GM04503 (cell line): ENCODE measurements at regions not wholly inside any gene's neighbourhood (a gene's known extent, or its start where the extent isn't known, plus 50 kb on each side); places are given as distances from the start of the nearest gene placed in this dataset.

Experiments used
- DNase-seq: peaks from one replicate; pipeline ENCODE4 v3.0.0-alpha.2; 2012; ENCODE audit warnings: low read depth

GRCh38 chr4:125140966-125141495 is 173.7 kb upstream of the FAT4 start:
- no peak for DNase-seq

GRCh38 chr4:125135652-125136051 is 179.1 kb upstream of the FAT4 start:
- DNase-seq = no peak

GRCh38 chr4:125132729-125133128 is 182.0 kb upstream of the FAT4 start:
- DNase-seq = no peak

GRCh38 chr4:125131891-125132680 is 182.7 kb upstream of the FAT4 start:
- DNase-seq = peak; percentile 24

GRCh38 chr4:125125276-125125675 is 189.5 kb upstream of the FAT4 start:
- no peak for DNase-seq

- no peak for DNase-seq
Observed at GRCh38 chr4:125123570-125124109, 191.1 kb upstream of the FAT4 start.

GRCh38 chr4:125121581-125121980 is 193.2 kb upstream of the FAT4 start:
- DNase-seq = no peak

GRCh38 chr4:125116431-125116830 is 198.3 kb upstream of the FAT4 start:
- DNase-seq = no peak

- no peak for DNase-seq
Observed at GRCh38 chr4:125115941-125116340, 198.8 kb upstream of the FAT4 start.

GRCh38 chr4:125115476-125115875 is 199.3 kb upstream of the FAT4 start:
- no peak for DNase-seq

- DNase-seq = no peak
Observed at GRCh38 chr4:125112536-125112935, 202.2 kb upstream of the FAT4 start.

GRCh38 chr4:125111323-125111722 is 203.4 kb upstream of the FAT4 start:
- no peak for DNase-seq

- peak; percentile 38 for DNase-seq
Observed at GRCh38 chr4:125105561-125105960, 209.2 kb upstream of the FAT4 start.

- DNase-seq = no peak
Observed at GRCh38 chr4:125104616-125105015, 210.1 kb upstream of the FAT4 start.

GRCh38 chr4:125101719-125102118 is 213.0 kb upstream of the FAT4 start:
- DNase-seq = no peak

GRCh38 chr4:125097729-125098128 is 217.0 kb upstream of the FAT4 start:
- DNase-seq = no peak

- no peak for DNase-seq
Observed at GRCh38 chr4:125096662-125097061, 218.1 kb upstream of the FAT4 start.

GRCh38 chr4:125091541-125091940 is 223.2 kb upstream of the FAT4 start:
- DNase-seq = no peak

GRCh38 chr4:125091101-125091500 is 223.7 kb upstream of the FAT4 start:
- DNase-seq = no peak

- no peak for DNase-seq
Observed at GRCh38 chr4:125084608-125085007, 230.1 kb upstream of the FAT4 start.

GRCh38 chr4:125082729-125083417 is 231.9 kb upstream of the FAT4 start:
- DNase-seq = no peak

GRCh38 chr4:125072269-125072668 is 242.5 kb upstream of the FAT4 start:
- DNase-seq = no peak

GRCh38 chr4:125070861-125071260 is 243.9 kb upstream of the FAT4 start:
- no peak for DNase-seq
